K562 (cell line): ENCODE measurements at regions not wholly inside any gene's neighbourhood (a gene's known extent, or its start where the extent isn't known, plus 50 kb on each side); places are given as distances from the start of the nearest gene placed in this dataset.

Source experiments
- ATF2 ChIP-seq: sonication (generic); formaldehyde crosslinking; IDR thresholded peaks from 2 replicates; pipeline ENCODE4 v1.8.1; 2022; ENCODE audit warnings: missing genetic modification reagents
- FOSL1 ChIP-seq: fragments of 200-800 bp; sonication (Bioruptor generic); conservative IDR thresholded peaks from 2 replicates; pipeline ENCODE4 v1.6.1; 2016; ENCODE audit warnings: missing genetic modification characterization, missing compliant biosample characterization
- HEY1 ChIP-seq: fragments of 250-450 bp; sonication (Bioruptor Pico); IDR thresholded peaks from 2 replicates; pipeline ENCODE4 v1.5.0; 2020; ENCODE audit warnings: mild to moderate bottlenecking, moderate library complexity, borderline replicate concordance
- HOMEZ ChIP-seq: fragments of 250-450 bp; sonication (Bioruptor Pico); IDR thresholded peaks from 2 replicates; pipeline ENCODE4 v1.4.0; 2020; ENCODE audit warnings: mild to moderate bottlenecking, moderate library complexity
- KLF16 ChIP-seq: IDR thresholded peaks from 2 replicates; pipeline ENCODE4 v1.6.1; 2016; ENCODE audit warnings: antibody characterized with exemption
- MCM7 ChIP-seq, 2 experiments: fragments of 450-650 bp; IDR thresholded peaks; 2 replicates each; pipeline ENCODE4 v1.6.1; 2016 to 2018
- MED1 ChIP-seq: sonication (generic); formaldehyde crosslinking; IDR thresholded peaks from 2 replicates; pipeline ENCODE4 v1.8.1; 2023; ENCODE audit warnings: missing genetic modification reagents, borderline replicate concordance
- PPARD ChIP-seq: fragments of 250-450 bp; sonication (Bioruptor Pico); IDR thresholded peaks from 2 replicates; pipeline ENCODE4 v1.8.0; 2022; ENCODE audit warnings: inconsistent platforms, mild to moderate bottlenecking, moderate library complexity
- RBM22 ChIP-seq: fragments of 200-400 bp; formaldehyde crosslinking; IDR thresholded peaks from 2 replicates; pipeline ENCODE4 v1.6.1; 2018; ENCODE audit warnings: low read length, low read depth; ENCODE audit not compliant: poor library complexity, severe bottlenecking
- RFX5 ChIP-seq: IDR thresholded peaks from 2 replicates; pipeline ENCODE4 v1.6.1; 2011; ENCODE audit warnings: low read depth, mild to moderate bottlenecking, improper control_type of control experiment, low read length
- ZNF717 ChIP-seq: fragments of 250-450 bp; sonication (Bioruptor Pico); IDR thresholded peaks from 2 replicates; pipeline ENCODE4 v1.5.0; 2021
- TF ChIP-seq, protein P1 (sequence below), 3 experiments: IDR thresholded peaks in 2 of 3; conservative IDR thresholded peaks in 1 of 3; 2 replicates each; pipeline ENCODE4 v1.5.1; 2011 to 2012; ENCODE audit warnings: low read length in 3 of 3, mild to moderate bottlenecking in 3 of 3, control low read depth in 2 of 3, improper control_type of control experiment in 1 of 3, inconsistent platforms in 1 of 3, low read depth in 1 of 3, mixed read lengths in 1 of 3, moderate library complexity in 1 of 3; ENCODE audit not compliant: insufficient read depth in 2 of 3

- TF ChIP-seq HOMEZ (CRISPR knock-in tag) (no peak), PPARD (CRISPR knock-in tag) (no peak), ATF2 (CRISPR knock-in tag) (no peak), KLF16 (no peak), MED1 (CRISPR knock-in tag) (no peak), RFX5 (no peak), ZNF717 (CRISPR knock-in tag) (no peak), FOSL1 (tag) (no peak), MCM7 (IDR thresholded peaks at IDR 0.05) (no peak), RBM22 (no peak), HEY1 (no peak)
- TF ChIP-seq, protein P1, sequence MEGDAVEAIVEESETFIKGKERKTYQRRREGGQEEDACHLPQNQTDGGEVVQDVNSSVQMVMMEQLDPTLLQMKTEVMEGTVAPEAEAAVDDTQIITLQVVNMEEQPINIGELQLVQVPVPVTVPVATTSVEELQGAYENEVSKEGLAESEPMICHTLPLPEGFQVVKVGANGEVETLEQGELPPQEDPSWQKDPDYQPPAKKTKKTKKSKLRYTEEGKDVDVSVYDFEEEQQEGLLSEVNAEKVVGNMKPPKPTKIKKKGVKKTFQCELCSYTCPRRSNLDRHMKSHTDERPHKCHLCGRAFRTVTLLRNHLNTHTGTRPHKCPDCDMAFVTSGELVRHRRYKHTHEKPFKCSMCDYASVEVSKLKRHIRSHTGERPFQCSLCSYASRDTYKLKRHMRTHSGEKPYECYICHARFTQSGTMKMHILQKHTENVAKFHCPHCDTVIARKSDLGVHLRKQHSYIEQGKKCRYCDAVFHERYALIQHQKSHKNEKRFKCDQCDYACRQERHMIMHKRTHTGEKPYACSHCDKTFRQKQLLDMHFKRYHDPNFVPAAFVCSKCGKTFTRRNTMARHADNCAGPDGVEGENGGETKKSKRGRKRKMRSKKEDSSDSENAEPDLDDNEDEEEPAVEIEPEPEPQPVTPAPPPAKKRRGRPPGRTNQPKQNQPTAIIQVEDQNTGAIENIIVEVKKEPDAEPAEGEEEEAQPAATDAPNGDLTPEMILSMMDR (IDR thresholded peaks at IDR 0.05 in 2 of 3, conservative IDR thresholded peaks at IDR 0.05 in 1 of 3; ENCODE audit: insufficient read depth in 2 of 3, low read depth in 1 of 3, low read length in 3 of 3), result no peak
These were observed 293.9 kb upstream of the RBMS3 start for GRCh38 chr3:28986922-28987321.
